ENCODE measurements at regions not wholly inside any gene's neighbourhood (a gene's known extent, or its start where the extent isn't known, plus 50 kb on each side); places are given as distances from the start of the nearest gene placed in this dataset.

GRCh38 chr3:124676236-124676635 is 54.0 kb upstream of the UMPS start:
- H3K9me3 ChIP-seq (ENCODE audit: low read length), result no peaks in the 10 kb centered on the region
- no peaks in the 10 kb centered on the region for H3K9me2 ChIP-seq (ENCODE audit: low read depth, low read length)
- TF ChIP-seq EZH2 (IDR thresholded peaks at IDR 0.05; ENCODE audit: borderline replicate concordance, low read length) (no peak), CTCF (IDR thresholded peaks at IDR 0.05; ENCODE audit: low read length) (no peak)
- no peaks in the 10 kb centered on the region for H4K20me1 ChIP-seq (ENCODE audit: insufficient read depth, low read length)
- H3K4me2 ChIP-seq (ENCODE audit: low read length), result no peak overlapping the region
- H2AFZ ChIP-seq (ENCODE audit: low read length), result no peak overlapping the region
- no peak overlapping the region for H3K9ac ChIP-seq (ENCODE audit: low read length)
- H3F3A ChIP-seq (ENCODE audit: insufficient read depth, low read length), result no peaks in the 10 kb centered on the region
- H3K36me3 ChIP-seq (ENCODE audit: insufficient read depth, low read length), result no peaks in the 10 kb centered on the region
- no peak overlapping the region for H3K27ac ChIP-seq (ENCODE audit: low read depth, low read length, poor library complexity, severe bottlenecking)
- H3K4me3 ChIP-seq (ENCODE audit: low read depth, low read length, poor library complexity, severe bottlenecking), result no peak overlapping the region
- no peaks in the 10 kb centered on the region for H3K79me2 ChIP-seq (ENCODE audit: insufficient read depth, low read length)
- no peaks in the 10 kb centered on the region for H3K27me3 ChIP-seq (ENCODE audit: insufficient read depth, low read length)
- no peaks in the 10 kb centered on the region for H3K4me1 ChIP-seq (ENCODE audit: insufficient read depth, low read length, severe bottlenecking)

- no peaks in the 10 kb centered on the region for H3K36me3 ChIP-seq (ENCODE audit: insufficient read depth, low read length)
- no peak overlapping the region for H3K9ac ChIP-seq (ENCODE audit: low read length)
- H3K4me2 ChIP-seq (ENCODE audit: low read length), result no peak overlapping the region
- no peak overlapping the region for H3K4me3 ChIP-seq (ENCODE audit: low read depth, low read length, poor library complexity, severe bottlenecking)
- H2AFZ ChIP-seq (ENCODE audit: low read length), result no peak overlapping the region
- no peaks in the 10 kb centered on the region for H3K27me3 ChIP-seq (ENCODE audit: insufficient read depth, low read length)
- H3F3A ChIP-seq (ENCODE audit: insufficient read depth, low read length), result no peaks in the 10 kb centered on the region
- H4K20me1 ChIP-seq (ENCODE audit: insufficient read depth, low read length), result no peaks in the 10 kb centered on the region
- H3K27ac ChIP-seq (ENCODE audit: low read depth, low read length, poor library complexity, severe bottlenecking), result no peak overlapping the region
- no peaks in the 10 kb centered on the region for H3K9me2 ChIP-seq (ENCODE audit: low read depth, low read length)
- H3K4me1 ChIP-seq (ENCODE audit: insufficient read depth, low read length, severe bottlenecking), result no peaks in the 10 kb centered on the region
- no peaks in the 10 kb centered on the region for H3K9me3 ChIP-seq (ENCODE audit: low read length)
- H3K79me2 ChIP-seq (ENCODE audit: insufficient read depth, low read length), result no peaks in the 10 kb centered on the region
- TF ChIP-seq CTCF (IDR thresholded peaks at IDR 0.05; ENCODE audit: low read length) (no peak), EZH2 (IDR thresholded peaks at IDR 0.05; ENCODE audit: borderline replicate concordance, low read length) (no peak)
These were observed 51.1 kb upstream of the UMPS start for GRCh38 chr3:124679048-124679638.
